A549 (cell line): ENCODE measurements at regions not wholly inside any gene's neighbourhood (a gene's known extent, or its start where the extent isn't known, plus 50 kb on each side); places are given as distances from the start of the nearest gene placed in this dataset.

Source experiments
- CTCF ChIP-seq: fragments of >200 bp; sonication (Bioruptor Twin); formaldehyde crosslinking; IDR thresholded peaks from 3 replicates; pipeline ENCODE4 v1.5.1; 2016
- EP300 ChIP-seq, 2 experiments: fragments of >200 bp; sonication (Bioruptor Twin); formaldehyde crosslinking; IDR thresholded peaks; 2 replicates in 1 of 2; 3 replicates in 1 of 2; pipeline ENCODE4 v1.6.1; 2016 to 2017
- MYC ChIP-seq: IDR thresholded peaks from 2 replicates; pipeline ENCODE4 v1.6.1; 2012; ENCODE audit warnings: mild to moderate bottlenecking, inconsistent platforms, low read length, improper control_type of control experiment, borderline replicate concordance
- RCOR1 ChIP-seq: fragments of 150-350 bp; IDR thresholded peaks from 2 replicates; pipeline ENCODE4 v1.6.1; 2014; ENCODE audit warnings: antibody characterized with exemption, low read length, low read depth
- REST ChIP-seq: fragments of 200-600 bp; sonication (generic); IDR thresholded peaks from 2 replicates; pipeline ENCODE4 v1.6.1; 2016; ENCODE audit warnings: antibody characterized with exemption, mild to moderate bottlenecking, moderate library complexity
- ZC3H11A ChIP-seq: fragments of 450-650 bp; IDR thresholded peaks from 2 replicates; pipeline ENCODE4 v1.6.1; 2014; ENCODE audit warnings: antibody characterized with exemption, mild to moderate bottlenecking

GRCh38 chr5:112013660-112014059 is 256.7 kb upstream of the NREP start:
- TF ChIP-seq RCOR1: no peak
- no peak for TF ChIP-seq CTCF
- no peak for TF ChIP-seq REST
- TF ChIP-seq EP300 (IDR thresholded peaks at IDR 0.05): no peak
- TF ChIP-seq MYC: no peak
- no peak for TF ChIP-seq ZC3H11A
